Stomach (tissue), 4 donors: ENCODE measurements at regions not wholly inside any gene's neighbourhood (a gene's known extent, or its start where the extent isn't known, plus 50 kb on each side); places are given as distances from the start of the nearest gene placed in this dataset.

ENCODE experiments used
- CTCF ChIP-seq, 7 experiments: fragments of 450-650 bp in 4 of 7; fragments of 200-600 bp in 3 of 7; sonication (generic) in 3 of 7; IDR thresholded peaks; one replicate each; pipeline ENCODE4 v1.5.1; 2016 to 2019; ENCODE audit warnings: antibody characterized with exemption in 7 of 7, control low read depth in 2 of 7, mild to moderate bottlenecking in 1 of 7
- EP300 ChIP-seq: sonication (generic); formaldehyde crosslinking; IDR thresholded peaks from one replicate; pipeline ENCODE4 v1.6.1; 2017; ENCODE audit warnings: antibody characterized with exemption
- POLR2A ChIP-seq, 4 donors: fragments of 450-650 bp; IDR thresholded peaks; one replicate each; pipeline ENCODE4 v1.6.1; 2016; ENCODE audit warnings: antibody characterized with exemption in 4 of 4, control low read depth in 2 of 4, mild to moderate bottlenecking in 1 of 4, moderate library complexity in 1 of 4

GRCh38 chr17:15036238-15036637 is 228.9 kb downstream of the PMP22 start:
- TF ChIP-seq CTCF (IDR thresholded peaks at IDR 0.05), result no peak
- no peak for TF ChIP-seq POLR2A (IDR thresholded peaks at IDR 0.05)
- TF ChIP-seq EP300, result no peak
